ENCODE measurements at regions not wholly inside any gene's neighbourhood (a gene's known extent, or its start where the extent isn't known, plus 50 kb on each side); places are given as distances from the start of the nearest gene placed in this dataset.

- no peak overlapping the region for H2AFZ ChIP-seq (ENCODE audit: insufficient read depth, low read depth, low read length, poor library complexity, severe bottlenecking)
- WGBS (ENCODE audit: insufficient coverage), result 29% methylated on average over 1 of the region's 3 CpGs
These were observed 147.6 kb downstream of the POLR1F start for GRCh38 chr7:19561121-19561805.

GRCh38 chr7:19560111-19560883, 148.5 kb downstream of the POLR1F start:
- Histone ChIP-seq H3K9ac (ENCODE audit: insufficient read depth, low read length, poor library complexity, severe bottlenecking) (no peak overlapping the region), H4K20me1 (ENCODE audit: insufficient read depth, low read length) (no peaks in the 10 kb centered on the region), H3K27me3 (ENCODE audit: control insufficient read depth in 2 of 2, insufficient read depth in 2 of 2, low read length in 2 of 2) (no peaks in the 10 kb centered on the region), H3K27ac (ENCODE audit: low read depth in 1 of 2, low read length in 2 of 2) (no peak overlapping the region), H3K4me3 (replicated peaks in 1 of 3; ENCODE audit: low read depth in 2 of 3, low read length in 3 of 3) (no peak overlapping the region), H2AFZ (ENCODE audit: insufficient read depth, low read depth, low read length, poor library complexity, severe bottlenecking) (no peak overlapping the region), H3K9me3 (replicated peaks in 1 of 2; ENCODE audit: control insufficient read depth in 1 of 2, insufficient read depth in 1 of 2, low read length in 2 of 2) (no peaks in the 10 kb centered on the region), H3K4me2 (replicated peaks; ENCODE audit: extremely low read depth, low read length, poor library complexity, severe bottlenecking) (no peak overlapping the region), H3K79me2 (ENCODE audit: insufficient read depth, low read length) (no peaks in the 10 kb centered on the region), H3K36me3 (replicated peaks in 1 of 2; ENCODE audit: control insufficient read depth in 1 of 2, insufficient read depth in 2 of 2, low read length in 2 of 2) (no peaks in the 10 kb centered on the region), H3K4me1 (ENCODE audit: control insufficient read depth in 1 of 2, insufficient read depth in 2 of 2, low read length in 2 of 2) (no peaks in the 10 kb centered on the region)
- DNase-seq, result no peak
- no peaks in the 10 kb centered on the region for H3K27me3 Mint-ChIP-seq (ENCODE audit: low read depth in 3 of 3)
- intact Hi-C loops (cut with micrococcal nuclease), result no loop called here
- H3K27ac Mint-ChIP-seq, result no peak overlapping the region
- no peaks in the 10 kb centered on the region for H3K36me3 Mint-ChIP-seq
- H3K9me3 Mint-ChIP-seq, result peaks cover 0 to 4% (median 0%) of the 10 kb centered on the region in 7 donors
- H3K4me3 Mint-ChIP-seq, result no peak overlapping the region
- no peaks in the 10 kb centered on the region for H3K4me1 Mint-ChIP-seq
- no CpG with 5 or more reads among the region's 8 CpGs for WGBS (ENCODE audit: insufficient coverage)
- no peak for TF ChIP-seq CTCF (IDR thresholded peaks at IDR 0.05)

More at GRCh38 chr7:19561121-19561805, 147.6 kb downstream of the POLR1F start:
- Histone ChIP-seq H3K79me2 (ENCODE audit: insufficient read depth, low read length) (no peaks in the 10 kb centered on the region), H3K36me3 (replicated peaks in 1 of 2; ENCODE audit: control insufficient read depth in 1 of 2, insufficient read depth in 2 of 2, low read length in 2 of 2) (no peaks in the 10 kb centered on the region), H3K9me3 (replicated peaks in 1 of 2; ENCODE audit: control insufficient read depth in 1 of 2, insufficient read depth in 1 of 2, low read length in 2 of 2) (no peaks in the 10 kb centered on the region), H3K9ac (ENCODE audit: insufficient read depth, low read length, poor library complexity, severe bottlenecking) (no peak overlapping the region), H3K27ac (ENCODE audit: low read depth in 1 of 2, low read length in 2 of 2) (no peak overlapping the region), H3K27me3 (ENCODE audit: control insufficient read depth in 2 of 2, insufficient read depth in 2 of 2, low read length in 2 of 2) (no peaks in the 10 kb centered on the region), H4K20me1 (ENCODE audit: insufficient read depth, low read length) (no peaks in the 10 kb centered on the region), H3K4me1 (ENCODE audit: control insufficient read depth in 1 of 2, insufficient read depth in 2 of 2, low read length in 2 of 2) (no peaks in the 10 kb centered on the region), H3K4me2 (replicated peaks; ENCODE audit: extremely low read depth, low read length, poor library complexity, severe bottlenecking) (no peak overlapping the region), H3K4me3 (replicated peaks in 1 of 3; ENCODE audit: low read depth in 2 of 3, low read length in 3 of 3) (no peak overlapping the region)
- TF ChIP-seq CTCF (IDR thresholded peaks at IDR 0.05), result no peak
- intact Hi-C loops (cut with micrococcal nuclease), result no loop called here
- H3K4me3 Mint-ChIP-seq, result no peak overlapping the region
- peaks cover 0 to 2% (median 0%) of the 10 kb centered on the region in 7 donors for H3K9me3 Mint-ChIP-seq
- no peaks in the 10 kb centered on the region for H3K36me3 Mint-ChIP-seq
- H3K4me1 Mint-ChIP-seq, result no peaks in the 10 kb centered on the region
- no peak overlapping the region for H3K27ac Mint-ChIP-seq
- no peaks in the 10 kb centered on the region for H3K27me3 Mint-ChIP-seq (ENCODE audit: low read depth in 3 of 3)
- no peak for DNase-seq

All from CD14-positive monocyte (primary cell).